HEK293 (cell line): ENCODE measurements at regions not wholly inside any gene's neighbourhood (a gene's known extent, or its start where the extent isn't known, plus 50 kb on each side); places are given as distances from the start of the nearest gene placed in this dataset.

Experiments used
- CTCF ChIA-PET: fragments of 350-600 bp; formaldehyde crosslinking; extraction: SDS; loops from one replicate; lab custom pipeline; 2021; ENCODE audit warnings: antibody characterized with exemption; lab: Yijun Ruan, JAX
- POLR2A ChIA-PET: fragments of 300-600 bp; formaldehyde crosslinking; extraction: SDS; loops from one replicate; lab custom pipeline; 2020; ENCODE audit warnings: antibody characterized with exemption, inconsistent platforms; lab: Yijun Ruan, JAX
- H3K27ac ChIP-seq: fragments of 200-500 bp; sonication (Bioruptor generic); 2 replicates; pipeline ENCODE4 v1.5.1; 2014; ENCODE audit warnings: low read depth, low read length, control low read depth, inconsistent platforms; ENCODE audit errors: extremely low read depth
- H3K36me3 ChIP-seq, 2 experiments: fragments of 200-500 bp in 1 of 2; sonication (Bioruptor generic) in 1 of 2; 1 replicate in 1 of 2; 2 replicates in 1 of 2; pipeline ENCODE4 v1.5.1; 2014 to 2017; ENCODE audit warnings: inconsistent platforms in 2 of 2, low read length in 2 of 2; ENCODE audit not compliant: control insufficient read depth in 2 of 2, insufficient read depth in 1 of 2
- H3K4me1 ChIP-seq: fragments of 200-500 bp; sonication (Bioruptor generic); 2 replicates; pipeline ENCODE4 v1.5.1; 2014; ENCODE audit warnings: mild to moderate bottlenecking, low read length, inconsistent platforms; ENCODE audit not compliant: control insufficient read depth, insufficient read depth
- H3K4me3 ChIP-seq: 2 replicates; pipeline ENCODE4 v1.5.1; 2011; ENCODE audit warnings: low read depth, mild to moderate bottlenecking, control low read depth, low read length, moderate library complexity
- H3K9me3 ChIP-seq: fragments of 200-500 bp; sonication (Bioruptor generic); 2 replicates; pipeline ENCODE4 v1.5.1; 2014; ENCODE audit warnings: low read depth, low read length, inconsistent platforms; ENCODE audit not compliant: control insufficient read depth, insufficient read depth
- HOXA7 ChIP-seq: sonication (generic); formaldehyde crosslinking; IDR thresholded peaks from 2 replicates; pipeline ENCODE4 v1.8.1; 2022; ENCODE audit warnings: missing genetic modification reagents, borderline replicate concordance
- KLF1 ChIP-seq: fragments of 450-650 bp; formaldehyde crosslinking; IDR thresholded peaks from 2 replicates; pipeline ENCODE4 v1.5.1; 2016; ENCODE audit warnings: missing biosample characterization, missing genetic modification characterization
- SCRT2 ChIP-seq: fragments of 450-650 bp; formaldehyde crosslinking; IDR thresholded peaks from 2 replicates; pipeline ENCODE4 v1.5.1; 2016; ENCODE audit warnings: missing biosample characterization, missing genetic modification characterization
- SETDB1 ChIP-seq: IDR thresholded peaks from one replicate; pipeline ENCODE4 v1.6.1; 2017; ENCODE audit warnings: mild to moderate bottlenecking, low read length, moderate library complexity, mixed read lengths; ENCODE audit not compliant: insufficient read length
- SP7 ChIP-seq: fragments of 450-650 bp; formaldehyde crosslinking; IDR thresholded peaks from 2 replicates; pipeline ENCODE4 v1.5.1; 2016; ENCODE audit warnings: missing biosample characterization, missing genetic modification characterization
- YY2 ChIP-seq: fragments of 450-650 bp; formaldehyde crosslinking; IDR thresholded peaks from 2 replicates; pipeline ENCODE4 v1.5.1; 2016; ENCODE audit warnings: missing biosample characterization, missing genetic modification characterization
- ZBTB21 ChIP-seq: fragments of 450-650 bp; formaldehyde crosslinking; IDR thresholded peaks from 2 replicates; pipeline ENCODE4 v1.5.1; 2017; ENCODE audit warnings: missing biosample characterization, missing genetic modification characterization
- ZBTB8A ChIP-seq: fragments of 450-650 bp; formaldehyde crosslinking; IDR thresholded peaks from 2 replicates; pipeline ENCODE4 v1.5.1; 2016; ENCODE audit warnings: missing biosample characterization, missing genetic modification characterization
- ZNF214 ChIP-seq: fragments of 450-650 bp; formaldehyde crosslinking; IDR thresholded peaks from 2 replicates; pipeline ENCODE4 v1.5.1; 2017; ENCODE audit warnings: missing biosample characterization, mild to moderate bottlenecking, missing genetic modification characterization, borderline replicate concordance
- ZNF558 ChIP-seq: fragments of 450-650 bp; formaldehyde crosslinking; IDR thresholded peaks from 2 replicates; pipeline ENCODE4 v1.5.1; 2016; ENCODE audit warnings: missing biosample characterization, missing genetic modification characterization
- ZNF629 ChIP-seq: fragments of 450-650 bp; formaldehyde crosslinking; IDR thresholded peaks from 2 replicates; pipeline ENCODE4 v1.5.1; 2017; ENCODE audit warnings: missing biosample characterization, missing genetic modification characterization
- ZNF837 ChIP-seq: fragments of 450-650 bp; formaldehyde crosslinking; IDR thresholded peaks from 2 replicates; pipeline ENCODE4 v1.5.1; 2016; ENCODE audit warnings: missing biosample characterization, missing genetic modification characterization
- TF ChIP-seq, protein P1 (sequence below): fragments of 450-650 bp; formaldehyde crosslinking; IDR thresholded peaks from 2 replicates; pipeline ENCODE4 v1.5.1; 2017; ENCODE audit warnings: missing biosample characterization, missing genetic modification characterization
- TF ChIP-seq, protein P2 (sequence below): fragments of 450-650 bp; formaldehyde crosslinking; IDR thresholded peaks from 2 replicates; pipeline ENCODE4 v1.5.1; 2017; ENCODE audit warnings: missing biosample characterization, mild to moderate bottlenecking, missing genetic modification characterization, moderate library complexity
- TF ChIP-seq, protein P3 (sequence below): fragments of 450-650 bp; formaldehyde crosslinking; conservative IDR thresholded peaks from 2 replicates; pipeline ENCODE4 v1.5.1; 2016; ENCODE audit warnings: low read depth, missing biosample characterization, missing genetic modification characterization

DNA sequence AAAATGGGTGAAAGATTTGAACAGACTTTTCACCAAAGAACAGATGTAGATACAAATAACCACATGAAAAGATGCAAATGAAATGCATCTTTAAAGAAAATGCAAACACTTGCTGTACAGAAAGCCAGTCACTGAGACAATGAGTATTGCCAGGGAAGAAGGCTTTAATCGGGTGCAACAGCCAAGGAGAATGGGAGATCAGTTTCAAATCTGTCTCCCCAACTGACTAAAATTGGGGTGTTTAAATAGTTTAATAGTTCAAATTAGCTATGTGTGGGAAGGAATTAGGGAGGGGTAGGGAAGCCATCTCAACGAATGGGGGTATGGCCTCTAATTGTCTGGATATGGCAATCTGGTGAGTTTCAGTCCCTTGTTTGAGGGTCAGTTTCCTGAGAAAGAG is 295.4 kb downstream of the PTTG2 start:
- no peak overlapping the region for H3K4me3 ChIP-seq
- no peaks in the 10 kb centered on the region for H3K4me1 ChIP-seq
- H3K27ac ChIP-seq = no peak overlapping the region
- peak; percentile 78 for TF ChIP-seq SETDB1
- TF ChIP-seq ZNF837 (tag by site-specific recombination) = no peak
- TF ChIP-seq, protein P1, sequence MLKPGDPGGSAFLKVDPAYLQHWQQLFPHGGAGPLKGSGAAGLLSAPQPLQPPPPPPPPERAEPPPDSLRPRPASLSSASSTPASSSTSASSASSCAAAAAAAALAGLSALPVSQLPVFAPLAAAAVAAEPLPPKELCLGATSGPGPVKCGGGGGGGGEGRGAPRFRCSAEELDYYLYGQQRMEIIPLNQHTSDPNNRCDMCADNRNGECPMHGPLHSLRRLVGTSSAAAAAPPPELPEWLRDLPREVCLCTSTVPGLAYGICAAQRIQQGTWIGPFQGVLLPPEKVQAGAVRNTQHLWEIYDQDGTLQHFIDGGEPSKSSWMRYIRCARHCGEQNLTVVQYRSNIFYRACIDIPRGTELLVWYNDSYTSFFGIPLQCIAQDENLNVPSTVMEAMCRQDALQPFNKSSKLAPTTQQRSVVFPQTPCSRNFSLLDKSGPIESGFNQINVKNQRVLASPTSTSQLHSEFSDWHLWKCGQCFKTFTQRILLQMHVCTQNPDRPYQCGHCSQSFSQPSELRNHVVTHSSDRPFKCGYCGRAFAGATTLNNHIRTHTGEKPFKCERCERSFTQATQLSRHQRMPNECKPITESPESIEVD (tag by site-specific recombination) = no peak
- no peak for TF ChIP-seq HOXA7
- CTCF ChIA-PET = no interaction called here
- POLR2A ChIA-PET = no interaction called here
- H3K36me3 ChIP-seq = no peaks in the 10 kb centered on the region
- H3K9me3 ChIP-seq = no peaks in the 10 kb centered on the region

DNA sequence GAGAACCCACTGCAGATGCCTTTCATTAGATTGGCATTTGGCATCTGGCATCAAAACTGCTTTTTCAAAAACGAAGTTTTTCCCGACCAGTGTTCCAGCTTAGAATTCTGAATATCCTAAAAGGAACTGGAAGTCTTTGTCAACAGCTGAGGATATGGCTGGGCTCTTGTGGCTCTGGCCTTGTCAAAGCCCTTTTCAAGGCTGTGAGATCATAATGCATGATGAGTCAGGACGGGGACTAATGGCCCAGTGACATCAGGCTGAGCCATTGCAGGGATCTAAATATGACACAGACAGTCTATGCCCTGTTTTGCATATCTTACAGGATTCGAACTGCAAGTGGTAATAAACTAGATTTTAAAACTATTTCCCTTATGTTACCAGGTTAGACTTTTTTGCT is 306.4 kb downstream of the PTTG2 start:
- Histone ChIP-seq H3K27ac (no peak overlapping the region), H3K36me3 (no peaks in the 10 kb centered on the region), H3K9me3 (no peaks in the 10 kb centered on the region), H3K4me1 (no peaks in the 10 kb centered on the region), H3K4me3 (no peak overlapping the region)
- POLR2A ChIA-PET = no interaction called here
- TF ChIP-seq ZNF558 (tag by site-specific recombination) = peak; percentile 60; the same call in 1 of the 2 replicates
- TF ChIP-seq, protein P2, sequence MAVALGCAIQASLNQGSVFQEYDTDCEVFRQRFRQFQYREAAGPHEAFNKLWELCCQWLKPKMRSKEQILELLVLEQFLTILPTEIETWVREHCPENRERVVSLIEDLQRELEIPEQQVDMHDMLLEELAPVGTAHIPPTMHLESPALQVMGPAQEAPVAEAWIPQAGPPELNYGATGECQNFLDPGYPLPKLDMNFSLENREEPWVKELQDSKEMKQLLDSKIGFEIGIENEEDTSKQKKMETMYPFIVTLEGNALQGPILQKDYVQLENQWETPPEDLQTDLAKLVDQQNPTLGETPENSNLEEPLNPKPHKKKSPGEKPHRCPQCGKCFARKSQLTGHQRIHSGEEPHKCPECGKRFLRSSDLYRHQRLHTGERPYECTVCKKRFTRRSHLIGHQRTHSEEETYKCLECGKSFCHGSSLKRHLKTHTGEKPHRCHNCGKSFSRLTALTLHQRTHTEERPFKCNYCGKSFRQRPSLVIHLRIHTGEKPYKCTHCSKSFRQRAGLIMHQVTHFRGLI (tag by site-specific recombination) = peak; percentile 61; the same call in 1 of the 2 replicates
- no peak for TF ChIP-seq KLF1 (tag by site-specific recombination)
- no peak for TF ChIP-seq SCRT2 (tag by site-specific recombination)
- TF ChIP-seq YY2 (tag by site-specific recombination) = no peak
- 0 out of 2 replicates have a peak, but pooled peaks have one; percentile 22 for TF ChIP-seq SP7 (tag by site-specific recombination)
- TF ChIP-seq ZBTB21 (tag by site-specific recombination) = peak; percentile 92
- TF ChIP-seq, protein P3, sequence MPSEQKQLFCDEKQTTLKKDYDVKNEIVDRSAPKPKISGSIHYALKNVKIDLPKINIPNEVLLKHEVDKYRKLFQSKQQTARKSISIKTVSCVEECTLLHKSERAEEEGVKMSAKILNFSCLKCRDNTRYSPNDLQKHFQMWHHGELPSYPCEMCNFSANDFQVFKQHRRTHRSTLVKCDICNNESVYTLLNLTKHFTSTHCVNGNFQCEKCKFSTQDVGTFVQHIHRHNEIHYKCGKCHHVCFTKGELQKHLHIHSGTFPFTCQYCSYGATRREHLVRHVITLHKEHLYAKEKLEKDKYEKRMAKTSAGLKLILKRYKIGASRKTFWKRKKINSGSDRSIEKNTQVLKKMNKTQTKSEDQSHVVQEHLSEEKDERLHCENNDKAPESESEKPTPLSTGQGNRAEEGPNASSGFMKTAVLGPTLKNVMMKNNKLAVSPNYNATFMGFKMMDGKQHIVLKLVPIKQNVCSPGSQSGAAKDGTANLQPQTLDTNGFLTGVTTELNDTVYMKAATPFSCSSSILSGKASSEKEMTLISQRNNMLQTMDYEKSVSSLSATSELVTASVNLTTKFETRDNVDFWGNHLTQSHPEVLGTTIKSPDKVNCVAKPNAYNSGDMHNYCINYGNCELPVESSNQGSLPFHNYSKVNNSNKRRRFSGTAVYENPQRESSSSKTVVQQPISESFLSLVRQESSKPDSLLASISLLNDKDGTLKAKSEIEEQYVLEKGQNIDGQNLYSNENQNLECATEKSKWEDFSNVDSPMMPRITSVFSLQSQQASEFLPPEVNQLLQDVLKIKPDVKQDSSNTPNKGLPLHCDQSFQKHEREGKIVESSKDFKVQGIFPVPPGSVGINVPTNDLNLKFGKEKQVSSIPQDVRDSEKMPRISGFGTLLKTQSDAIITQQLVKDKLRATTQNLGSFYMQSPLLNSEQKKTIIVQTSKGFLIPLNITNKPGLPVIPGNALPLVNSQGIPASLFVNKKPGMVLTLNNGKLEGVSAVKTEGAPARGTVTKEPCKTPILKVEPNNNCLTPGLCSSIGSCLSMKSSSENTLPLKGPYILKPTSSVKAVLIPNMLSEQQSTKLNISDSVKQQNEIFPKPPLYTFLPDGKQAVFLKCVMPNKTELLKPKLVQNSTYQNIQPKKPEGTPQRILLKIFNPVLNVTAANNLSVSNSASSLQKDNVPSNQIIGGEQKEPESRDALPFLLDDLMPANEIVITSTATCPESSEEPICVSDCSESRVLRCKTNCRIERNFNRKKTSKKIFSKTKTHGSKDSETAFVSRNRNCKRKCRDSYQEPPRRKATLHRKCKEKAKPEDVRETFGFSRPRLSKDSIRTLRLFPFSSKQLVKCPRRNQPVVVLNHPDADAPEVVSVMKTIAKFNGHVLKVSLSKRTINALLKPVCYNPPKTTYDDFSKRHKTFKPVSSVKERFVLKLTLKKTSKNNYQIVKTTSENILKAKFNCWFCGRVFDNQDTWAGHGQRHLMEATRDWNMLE (tag by site-specific recombination) = 0 out of 2 replicates have a peak, but pooled peaks have one; percentile 28
- 0 out of 2 replicates have a peak, but pooled peaks have one; percentile 42 for TF ChIP-seq ZBTB8A (tag by site-specific recombination)
- TF ChIP-seq ZNF214 (tag by site-specific recombination) = no peak
- TF ChIP-seq ZNF629 = peak; percentile 96
- CTCF ChIA-PET = interaction anchor here (0.6 kb wide), 1 partner anchor 140 kb away, joined by 3 read pairs; no protein-coding TSS in a partner anchor
